C4-2B (cell line): ENCODE measurements at regions not wholly inside any gene's neighbourhood (a gene's known extent, or its start where the extent isn't known, plus 50 kb on each side); places are given as distances from the start of the nearest gene placed in this dataset.

Experiments used
- ZFX ChIP-seq: fragments of 450-650 bp; IDR thresholded peaks from 2 replicates; pipeline ENCODE4 v1.6.1; 2017
- TF ChIP-seq, protein P1 (sequence below): fragments of 450-650 bp; conservative IDR thresholded peaks from 2 replicates; pipeline ENCODE4 v1.5.1; 2017; ENCODE audit warnings: mild to moderate bottlenecking

DNA sequence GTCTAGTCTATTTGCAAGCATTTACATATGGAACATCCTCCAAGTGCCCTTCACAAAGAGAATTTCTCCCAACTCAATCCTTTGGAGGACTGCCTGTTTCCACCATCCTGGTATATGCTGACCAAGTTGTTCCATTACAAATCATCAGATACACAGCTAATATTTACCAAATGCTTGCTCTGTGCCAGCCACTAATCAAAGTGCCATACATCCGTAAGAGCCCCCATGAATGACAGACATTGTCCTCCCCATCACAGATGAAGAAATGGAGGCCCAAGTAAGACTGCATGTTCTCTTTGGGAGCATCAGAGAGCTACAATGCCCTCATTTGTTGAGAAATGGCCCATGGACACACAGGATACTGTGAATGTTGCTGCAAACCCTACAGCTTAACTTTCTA is 130.0 kb upstream of the BACE2 start:
- TF ChIP-seq, protein P1, sequence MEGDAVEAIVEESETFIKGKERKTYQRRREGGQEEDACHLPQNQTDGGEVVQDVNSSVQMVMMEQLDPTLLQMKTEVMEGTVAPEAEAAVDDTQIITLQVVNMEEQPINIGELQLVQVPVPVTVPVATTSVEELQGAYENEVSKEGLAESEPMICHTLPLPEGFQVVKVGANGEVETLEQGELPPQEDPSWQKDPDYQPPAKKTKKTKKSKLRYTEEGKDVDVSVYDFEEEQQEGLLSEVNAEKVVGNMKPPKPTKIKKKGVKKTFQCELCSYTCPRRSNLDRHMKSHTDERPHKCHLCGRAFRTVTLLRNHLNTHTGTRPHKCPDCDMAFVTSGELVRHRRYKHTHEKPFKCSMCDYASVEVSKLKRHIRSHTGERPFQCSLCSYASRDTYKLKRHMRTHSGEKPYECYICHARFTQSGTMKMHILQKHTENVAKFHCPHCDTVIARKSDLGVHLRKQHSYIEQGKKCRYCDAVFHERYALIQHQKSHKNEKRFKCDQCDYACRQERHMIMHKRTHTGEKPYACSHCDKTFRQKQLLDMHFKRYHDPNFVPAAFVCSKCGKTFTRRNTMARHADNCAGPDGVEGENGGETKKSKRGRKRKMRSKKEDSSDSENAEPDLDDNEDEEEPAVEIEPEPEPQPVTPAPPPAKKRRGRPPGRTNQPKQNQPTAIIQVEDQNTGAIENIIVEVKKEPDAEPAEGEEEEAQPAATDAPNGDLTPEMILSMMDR = no peak
- no peak for TF ChIP-seq ZFX
